Glomerular visceral epithelial cell (primary cell): ENCODE measurements at regions not wholly inside any gene's neighbourhood (a gene's known extent, or its start where the extent isn't known, plus 50 kb on each side); places are given as distances from the start of the nearest gene placed in this dataset.

Source experiments
- DNase-seq: peaks from one replicate; pipeline ENCODE4 v3.0.0-alpha.2; 2016; ENCODE audit errors: extremely low spot score

DNA sequence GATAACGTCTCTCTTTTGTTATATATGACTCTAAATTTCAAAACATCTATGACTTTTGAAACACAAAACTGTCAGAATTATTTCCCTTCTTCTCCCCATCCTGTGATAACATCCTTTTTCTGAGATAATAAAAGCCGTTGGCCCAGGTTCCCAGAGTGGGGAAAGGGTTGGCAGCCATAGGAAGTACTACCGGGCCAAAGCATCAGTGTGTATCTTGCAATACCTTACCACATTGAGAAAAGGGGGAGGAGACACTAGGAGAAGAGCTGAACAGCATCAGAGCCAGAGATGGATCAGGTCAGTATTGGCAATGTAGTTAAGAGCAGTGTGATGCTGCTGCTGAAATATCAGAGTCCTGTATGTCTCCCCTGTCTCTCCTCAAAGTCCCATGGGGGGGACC lies 210.0 kb upstream of the PROK2 start:
- no peak for DNase-seq

DNA sequence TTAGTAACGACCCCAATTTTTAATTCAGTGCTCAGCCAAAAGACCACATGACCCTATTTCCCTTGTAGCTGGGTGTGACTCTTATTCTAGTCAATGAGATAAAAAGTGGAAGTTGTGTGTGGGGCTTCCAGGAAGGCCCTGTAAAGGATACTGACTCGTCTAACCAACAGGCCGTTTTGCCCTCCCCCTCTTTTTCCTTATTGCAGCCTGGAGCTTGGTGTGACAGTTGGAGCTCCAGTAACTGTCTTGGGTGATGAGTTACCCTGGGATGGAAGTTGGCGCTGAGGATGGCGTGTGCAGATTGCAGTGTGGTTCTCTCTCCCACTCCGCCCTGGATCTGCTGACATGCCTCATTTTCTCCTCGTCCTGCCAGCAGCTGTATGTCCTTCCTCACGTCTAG lies 209.3 kb upstream of the PROK2 start:
- DNase-seq, result no peak

DNA sequence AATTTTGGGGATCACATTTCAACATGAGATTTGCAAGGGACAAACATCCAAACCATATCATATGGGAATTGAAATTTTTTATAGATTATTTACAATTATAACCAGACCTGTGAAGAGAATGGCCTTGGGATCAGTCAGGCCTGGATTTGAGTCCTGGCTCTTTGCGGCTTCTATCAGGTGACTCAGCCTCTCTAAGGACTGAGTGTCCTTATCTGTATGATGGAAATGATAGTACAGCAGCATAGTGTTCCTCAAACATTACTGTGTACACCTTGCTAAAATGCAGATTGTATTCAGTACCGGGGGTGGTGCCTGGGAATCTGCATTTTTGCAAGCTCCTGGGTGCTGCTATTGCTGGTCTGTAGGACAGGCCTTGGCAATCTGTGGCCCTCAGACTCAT lies 206.7 kb upstream of the PROK2 start:
- no peak for DNase-seq

DNA sequence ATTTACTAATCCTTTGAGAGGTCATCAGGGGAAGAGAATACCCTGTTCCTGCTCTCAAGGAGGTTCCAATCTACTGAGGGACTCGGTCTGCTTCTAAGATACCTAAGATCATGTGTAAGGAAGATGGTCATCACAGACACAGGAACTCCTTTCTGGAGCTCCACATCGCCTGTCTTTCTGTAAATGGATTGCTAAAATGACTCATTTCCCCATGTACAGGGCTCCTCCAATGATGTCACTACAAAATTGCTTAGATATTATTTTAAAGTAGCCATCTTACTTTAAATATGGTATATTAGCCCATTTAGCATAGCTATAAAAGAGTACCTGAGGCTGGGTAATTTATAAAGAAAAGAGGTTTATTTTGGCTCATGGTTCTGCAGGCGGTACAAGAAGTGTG lies 206.1 kb upstream of the PROK2 start:
- DNase-seq, result no peak

DNA sequence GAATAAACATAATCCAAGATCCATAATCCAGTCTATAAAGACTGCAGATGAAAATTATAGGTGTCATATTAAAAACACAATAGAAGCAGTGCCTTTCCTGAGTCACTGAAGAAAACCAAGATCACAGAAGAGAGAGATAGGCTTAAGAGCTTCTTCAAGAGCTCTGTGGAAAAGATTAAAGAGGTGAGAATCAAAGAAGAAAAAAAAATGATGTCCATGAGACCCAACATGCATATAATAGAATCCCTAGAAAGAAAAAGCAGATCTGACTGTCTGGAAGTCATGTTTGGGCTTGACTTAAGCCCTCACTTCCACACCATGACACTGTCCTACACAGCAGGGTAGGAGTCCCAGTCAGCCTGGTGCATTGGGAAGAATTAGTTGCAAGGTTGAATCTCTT lies 205.6 kb upstream of the PROK2 start:
- DNase-seq, result no peak

DNA sequence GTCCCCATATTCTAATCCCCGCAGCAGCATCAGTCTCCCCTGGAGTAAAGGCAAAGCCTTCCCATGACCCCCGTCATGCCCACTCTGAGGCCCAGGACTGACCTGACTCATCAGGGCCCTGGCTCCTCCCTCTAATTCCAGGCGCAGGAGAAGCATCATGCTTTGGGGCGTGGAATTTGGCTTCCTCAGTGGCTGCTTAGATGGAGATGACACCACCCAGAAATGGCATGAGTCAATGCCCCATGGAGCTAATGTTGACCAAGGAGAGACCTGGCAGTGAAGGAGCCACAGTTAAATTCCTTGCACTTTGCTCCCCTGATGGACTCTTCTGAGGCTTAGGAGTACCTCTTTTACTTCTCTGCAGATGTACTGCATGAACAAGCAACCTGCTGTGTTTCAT lies 204.2 kb upstream of the PROK2 start:
- DNase-seq, result no peak

DNA sequence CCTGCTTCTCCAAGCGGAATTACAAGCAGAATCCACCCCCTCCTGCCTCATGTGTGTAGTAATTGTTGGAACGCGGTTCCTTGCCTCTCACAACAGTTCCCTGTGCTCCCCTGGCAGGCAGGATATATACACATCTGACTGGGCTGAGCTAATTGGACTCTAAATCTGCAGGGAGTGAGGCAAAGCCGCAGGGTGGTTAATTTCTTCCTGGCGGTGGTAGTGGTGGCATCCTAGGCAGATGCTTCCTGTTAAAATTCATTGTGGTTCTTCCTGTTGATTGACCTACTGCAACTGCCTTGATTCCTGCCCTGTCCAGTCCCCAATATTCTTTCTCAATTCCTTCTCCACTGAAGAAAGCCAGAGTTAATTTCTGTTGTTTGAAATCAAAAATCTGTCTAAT lies 202.9 kb upstream of the PROK2 start:
- DNase-seq, result no peak

DNA sequence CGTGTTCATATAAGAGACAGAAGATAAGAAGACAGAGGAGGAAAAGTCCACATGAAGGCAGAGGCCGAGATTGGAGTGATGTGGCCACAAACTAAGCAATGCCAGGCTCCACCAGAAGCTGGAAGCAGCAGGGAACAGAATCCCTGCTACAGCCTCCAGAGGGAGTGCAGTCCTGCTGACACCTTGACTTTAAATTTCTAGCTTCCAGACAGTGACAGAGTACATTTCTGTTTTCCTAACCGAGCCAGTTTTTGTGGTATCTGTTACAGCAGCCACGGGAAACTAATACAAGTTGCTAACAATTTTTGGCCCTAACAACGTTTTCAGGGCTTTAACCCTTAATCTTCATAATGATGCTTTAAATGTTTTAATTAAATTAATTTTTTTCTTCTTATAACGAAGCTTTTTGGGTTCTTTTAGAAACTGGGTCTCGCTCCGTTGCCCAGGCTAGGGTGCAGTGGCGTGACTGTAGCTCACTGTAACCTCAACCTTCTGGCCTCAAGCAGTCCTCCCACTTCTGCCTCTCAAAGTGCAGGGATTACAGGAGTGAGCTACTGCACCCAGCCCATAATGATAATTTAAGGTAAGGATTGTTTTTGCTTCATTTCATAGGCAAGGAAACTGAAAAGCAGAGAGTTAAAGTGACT lies 202.3 kb upstream of the PROK2 start:
- no peak for DNase-seq

DNA sequence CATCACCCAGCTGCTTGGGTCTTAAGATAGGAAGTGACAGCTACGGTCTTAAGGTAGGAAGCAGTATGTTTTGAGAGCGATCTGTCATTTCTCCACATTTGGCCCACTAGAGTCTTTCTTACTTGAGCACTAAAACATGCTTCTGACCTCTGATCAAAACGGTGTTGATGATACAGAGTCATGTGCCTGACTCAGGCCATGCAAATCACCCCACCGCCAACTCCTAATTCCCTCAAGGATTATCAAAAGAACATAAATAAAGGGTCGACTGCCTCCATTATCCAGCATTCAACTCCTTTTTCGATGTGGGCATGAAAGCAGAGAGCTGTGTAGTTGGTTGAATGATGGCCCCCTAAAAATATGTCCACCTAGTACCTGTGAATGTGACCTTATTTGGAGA lies 201.7 kb upstream of the PROK2 start:
- DNase-seq, result no peak

DNA sequence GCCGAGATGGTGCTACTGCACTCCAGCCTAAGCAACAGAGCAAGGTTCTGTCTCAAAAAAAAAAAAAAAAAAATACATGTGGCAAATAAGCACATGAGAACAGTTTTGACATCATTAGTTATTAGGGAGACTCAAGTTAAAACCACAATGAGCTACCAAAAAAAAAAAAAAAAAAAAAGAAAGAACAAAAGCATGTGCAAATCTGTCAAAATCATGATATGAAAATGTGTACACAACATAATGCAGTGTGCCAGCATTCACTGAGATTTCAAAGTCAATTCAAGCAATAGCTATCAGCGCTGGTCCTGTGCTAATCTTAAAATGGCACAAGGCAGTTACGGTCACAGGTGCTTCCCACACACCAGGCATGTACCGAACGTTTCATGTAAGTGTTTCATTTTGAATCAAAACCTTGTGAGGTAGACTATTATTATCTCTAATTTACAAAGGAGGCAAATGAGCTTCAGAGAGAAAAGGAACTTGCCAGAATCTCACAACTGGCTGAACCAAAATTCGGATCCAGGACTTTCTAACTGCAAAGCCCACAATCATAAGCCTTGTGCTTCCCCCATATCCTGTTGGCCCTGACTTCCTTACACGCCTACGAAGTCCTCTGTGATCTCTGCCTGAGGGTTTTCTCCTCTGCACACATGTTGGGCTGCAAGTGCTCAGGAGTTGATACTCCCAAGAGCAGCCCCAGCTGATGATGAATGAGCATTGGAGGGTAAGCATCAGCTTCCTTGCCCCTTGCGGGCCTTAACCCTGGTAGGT lies 200.1 kb upstream of the PROK2 start:
- no peak for DNase-seq

DNA sequence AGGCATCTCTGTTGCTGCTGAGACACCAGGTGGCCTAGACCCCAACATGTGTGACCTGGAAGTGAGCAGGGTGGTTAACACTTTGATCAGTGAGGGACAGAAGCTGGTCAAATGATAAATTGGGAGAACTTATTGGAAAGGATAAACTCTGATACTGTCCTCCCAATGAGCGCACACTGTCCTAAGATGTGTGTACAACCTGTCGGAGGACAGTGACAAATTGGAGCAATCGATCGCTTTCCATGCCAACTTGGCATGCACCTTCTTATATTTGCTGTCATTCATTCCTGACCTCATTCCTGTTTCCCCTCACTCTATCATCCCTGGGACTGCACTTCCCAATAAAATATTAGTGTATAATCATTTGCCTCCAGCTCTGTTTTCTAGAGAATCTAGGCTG lies 198.7 kb upstream of the PROK2 start:
- DNase-seq, result no peak

DNA sequence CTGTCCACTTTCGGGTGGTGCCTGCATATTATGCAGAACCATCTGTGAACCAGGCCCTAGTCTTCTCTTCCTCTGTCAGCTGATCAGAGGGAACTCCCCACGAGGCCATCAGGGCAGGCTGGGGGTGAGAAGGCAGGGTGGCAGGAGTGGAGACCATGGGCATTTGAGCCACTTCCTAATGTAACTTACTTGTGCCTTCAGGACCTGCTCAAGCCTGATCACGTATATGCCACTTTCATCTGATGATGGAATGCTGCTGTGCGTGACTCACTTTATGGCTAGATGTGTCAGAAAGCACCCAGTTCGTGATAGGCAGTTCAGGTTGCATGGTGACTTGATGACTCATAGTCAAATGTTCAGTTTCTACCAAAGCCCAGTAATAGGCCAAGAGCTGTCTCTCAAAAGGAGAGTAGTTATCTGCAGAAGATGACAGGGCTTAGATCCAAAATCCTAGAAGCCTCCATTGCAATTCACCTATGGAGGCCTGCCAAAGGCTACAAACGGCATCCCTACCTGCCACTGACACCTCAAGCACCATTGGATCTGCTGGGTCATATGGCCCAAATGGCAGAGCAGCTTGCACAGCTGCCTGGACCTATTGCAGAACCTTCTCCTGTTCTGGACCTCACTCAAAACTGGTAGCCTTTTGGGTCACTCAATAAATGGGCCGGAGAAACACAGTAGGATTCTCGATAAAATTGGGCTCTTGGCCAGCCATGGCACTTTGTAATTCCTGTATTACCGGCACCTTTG lies 197.7 kb upstream of the PROK2 start:
- DNase-seq, result peak; percentile 66

DNA sequence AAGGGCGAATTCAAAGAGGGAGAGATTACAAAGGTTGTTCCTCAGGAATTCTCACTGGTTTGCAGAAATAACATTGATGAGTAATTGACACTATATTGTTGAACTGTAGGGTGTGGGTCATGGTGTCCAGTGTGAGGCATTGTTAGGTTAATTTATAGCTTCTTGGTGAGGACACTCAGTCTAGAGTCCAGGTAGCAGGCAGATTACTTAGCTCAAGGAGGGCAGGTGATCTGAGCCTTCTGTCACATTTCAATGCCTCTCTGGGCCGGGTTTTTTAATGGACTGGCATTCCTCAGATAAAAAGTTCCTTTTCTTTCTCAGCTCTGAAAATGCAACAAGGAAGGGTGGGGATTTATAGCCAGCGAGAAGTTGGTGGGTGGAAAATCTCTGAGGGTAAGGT lies 194.2 kb upstream of the PROK2 start:
- no peak for DNase-seq

DNA sequence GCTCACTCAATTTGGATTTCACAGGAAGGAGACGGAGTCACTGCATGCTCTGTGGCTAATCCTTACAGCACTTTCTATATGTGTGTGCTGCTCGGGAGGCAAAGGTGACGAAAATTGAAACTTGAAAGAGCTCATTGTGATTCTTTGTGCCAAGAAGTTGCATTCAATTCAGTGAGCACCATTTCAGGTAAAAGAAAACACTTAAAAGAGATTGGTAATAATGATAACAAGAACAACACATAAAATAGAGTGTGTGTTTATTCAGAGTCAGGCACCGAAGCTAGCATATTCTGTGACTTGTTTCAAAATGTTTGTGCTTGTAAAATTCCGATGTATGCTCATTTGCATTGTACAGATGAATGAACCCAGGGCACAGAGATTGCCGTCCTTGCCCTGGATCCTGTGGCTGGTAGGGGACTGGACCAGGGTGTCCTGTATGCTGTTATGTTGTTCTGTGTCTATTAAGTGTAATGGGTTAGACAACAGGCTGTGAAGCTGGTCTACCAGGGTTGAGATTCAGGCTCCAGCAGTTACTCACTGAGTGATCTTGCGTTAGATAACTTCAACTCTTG lies 193.3 kb upstream of the PROK2 start:
- no peak for DNase-seq

DNA sequence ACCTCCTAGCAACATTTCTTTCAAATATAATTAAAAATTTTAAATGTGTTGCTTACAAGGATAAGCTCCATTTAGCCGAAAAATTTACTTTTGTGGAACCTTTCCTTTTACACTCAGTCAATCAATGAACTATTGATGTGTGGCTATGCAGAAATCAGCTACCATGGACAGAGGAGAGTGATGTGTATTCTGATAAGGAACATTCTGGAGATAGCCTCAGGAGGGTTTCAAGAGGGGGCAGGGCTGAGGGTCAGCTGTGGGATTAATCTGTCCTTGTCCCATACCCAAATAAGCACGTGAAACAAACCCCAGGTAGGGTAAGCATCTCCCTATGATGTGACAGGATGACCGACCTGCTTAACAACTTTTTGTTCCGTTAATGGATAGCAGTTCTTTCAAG lies 192.6 kb upstream of the PROK2 start:
- no peak for DNase-seq

DNA sequence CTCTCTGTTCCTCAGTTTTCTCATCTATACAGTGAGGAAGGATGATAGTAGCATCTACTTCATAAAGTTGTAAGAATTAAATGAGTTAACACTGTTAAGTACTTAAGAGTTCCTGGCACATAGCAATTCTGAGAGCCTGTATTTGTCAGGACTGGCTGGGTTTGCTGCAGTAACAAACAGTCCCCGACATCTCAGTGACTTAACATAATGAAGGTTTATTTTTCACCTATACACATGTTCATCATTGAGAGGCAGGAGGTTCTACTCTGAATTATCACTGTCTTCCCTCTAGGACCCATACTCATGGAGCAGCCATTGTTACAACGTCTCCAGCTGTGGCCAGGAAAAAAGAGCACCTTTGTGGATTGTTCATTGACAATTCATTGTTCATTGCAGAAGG lies 190.6 kb upstream of the PROK2 start:
- DNase-seq, result no peak

DNA sequence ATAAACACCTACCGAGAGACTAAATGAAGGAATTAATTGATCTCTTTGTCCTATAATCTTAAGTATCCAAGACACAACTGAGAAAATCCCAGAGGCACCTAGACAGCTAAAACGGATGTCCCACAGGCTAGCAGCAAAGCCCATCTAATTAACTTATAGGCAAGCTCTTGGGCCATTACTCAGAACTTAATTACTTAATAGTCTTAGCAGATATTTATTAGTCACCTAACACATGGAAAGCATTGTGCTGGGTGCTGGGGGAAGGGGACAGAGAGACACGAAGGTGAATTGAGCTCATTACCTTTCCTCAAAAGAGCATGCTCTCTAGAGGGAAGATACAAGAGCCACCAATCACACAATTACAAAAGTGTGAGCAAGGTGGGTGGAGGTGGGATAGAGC lies 189.8 kb upstream of the PROK2 start:
- DNase-seq, result no peak

DNA sequence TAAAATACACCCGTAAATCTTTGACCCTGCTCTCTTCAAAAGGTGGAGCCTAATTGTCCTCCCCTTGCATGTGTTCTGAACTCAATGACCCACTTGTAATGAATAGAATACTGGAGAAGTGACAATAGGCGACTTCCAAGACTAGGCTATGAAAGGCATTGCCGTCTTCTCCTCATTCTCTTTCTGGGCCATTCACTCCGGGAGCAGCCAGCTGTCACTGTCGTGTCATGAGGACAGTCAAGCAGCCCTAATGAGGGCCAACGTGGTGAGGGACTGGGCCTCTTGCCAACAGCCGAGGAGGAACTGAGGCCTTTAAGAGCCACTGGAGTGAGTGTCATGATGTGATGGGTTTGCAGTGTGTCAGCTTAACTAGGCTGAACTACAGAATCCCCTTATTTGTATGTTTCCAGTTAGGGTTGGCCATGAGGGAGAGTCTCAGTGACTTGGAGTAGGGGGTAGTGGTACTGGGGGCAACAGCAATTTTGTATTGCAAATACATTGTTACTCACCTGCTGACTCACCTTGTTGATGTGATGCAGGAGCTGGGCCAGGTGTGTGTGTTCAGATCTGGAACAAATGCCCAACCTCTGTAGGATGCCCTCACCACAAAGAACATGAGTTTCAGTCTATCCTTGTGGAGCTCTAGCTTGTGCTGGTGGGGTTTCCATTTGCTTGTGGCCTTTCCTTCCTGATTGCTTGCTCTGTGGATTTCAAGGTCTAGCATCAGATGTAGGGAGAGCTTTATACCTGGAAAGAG lies 188.5 kb upstream of the PROK2 start:
- DNase-seq, result no peak

DNA sequence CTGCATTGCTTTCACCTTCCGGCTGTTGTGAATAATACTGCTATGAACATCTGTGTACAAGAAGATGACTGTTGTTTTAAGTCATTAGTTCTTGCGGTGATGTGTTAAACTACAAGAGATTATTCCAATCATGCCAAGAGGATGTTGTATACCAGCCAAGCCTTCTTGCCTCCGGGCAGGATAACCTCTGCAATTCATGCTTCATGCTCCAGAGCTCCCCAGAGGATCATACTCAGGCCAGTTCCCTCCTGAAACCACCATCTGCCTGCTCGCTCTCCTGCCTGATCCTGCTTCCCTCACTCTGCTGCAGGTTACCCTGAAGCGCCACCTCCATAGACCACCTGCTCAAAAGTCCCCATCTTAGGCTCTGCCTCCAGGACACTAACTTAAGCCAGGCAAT lies 187.1 kb upstream of the PROK2 start:
- no peak for DNase-seq

DNA sequence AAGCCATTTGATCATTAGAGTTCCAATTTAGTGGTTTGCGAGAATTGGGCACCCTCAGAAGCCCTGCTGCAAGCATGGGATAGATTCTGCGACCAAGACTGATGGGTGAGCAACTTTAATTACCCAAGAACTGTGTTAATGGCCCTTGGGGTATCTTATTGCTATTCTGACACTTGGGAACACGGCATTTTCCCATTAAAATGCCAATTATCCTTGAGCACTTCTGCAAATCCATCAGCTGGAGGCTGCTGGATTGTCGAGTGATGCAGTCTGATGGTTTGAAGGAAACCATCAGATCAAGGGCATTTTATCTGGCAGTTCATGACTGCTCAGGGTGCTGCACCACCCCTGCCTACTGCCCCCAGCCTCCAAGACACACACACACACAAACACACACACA lies 183.6 kb upstream of the PROK2 start:
- no peak for DNase-seq

DNA sequence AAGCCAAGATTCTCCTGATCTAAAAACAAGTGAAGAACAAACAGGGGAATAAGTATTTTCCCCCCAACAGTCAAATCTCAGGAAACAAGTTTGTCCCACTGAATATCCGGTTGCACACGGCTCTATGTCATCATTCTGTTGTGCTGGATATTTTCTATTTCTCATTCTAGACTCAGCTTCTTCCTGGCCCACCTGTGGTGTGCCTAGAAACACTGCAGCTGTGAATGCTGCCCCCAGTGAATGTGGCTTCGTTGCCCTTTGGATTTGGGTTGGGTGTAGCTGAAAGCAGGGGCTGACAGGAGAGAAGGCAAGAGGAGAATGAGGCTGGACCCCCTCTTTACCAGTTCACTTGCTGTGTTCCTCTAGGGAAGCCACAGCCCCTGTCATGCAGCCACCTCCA lies 181.2 kb upstream of the PROK2 start:
- DNase-seq, result no peak

DNA sequence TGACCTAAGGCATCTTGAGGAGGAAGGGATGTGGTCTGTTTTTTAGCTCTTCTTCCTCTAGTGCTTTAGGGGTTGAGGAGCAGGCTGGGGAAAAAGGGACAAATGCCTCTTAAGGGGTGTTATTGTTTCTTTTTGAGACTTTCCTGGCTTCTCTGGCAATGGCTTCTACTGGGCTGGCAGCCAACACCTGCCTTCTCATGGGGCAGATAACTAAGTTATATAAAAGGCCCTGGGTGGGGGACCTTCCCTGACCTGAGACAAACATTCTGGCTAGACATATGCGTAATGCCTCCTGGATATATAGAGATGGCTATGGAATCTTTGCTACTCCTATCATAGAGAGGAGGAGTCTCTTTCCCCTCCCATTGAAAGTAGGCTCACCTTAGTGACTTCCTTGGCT lies 179.2 kb upstream of the PROK2 start:
- no peak for DNase-seq
